ENCODE measurements at regions not wholly inside any gene's neighbourhood (a gene's known extent, or its start where the extent isn't known, plus 50 kb on each side); places are given as distances from the start of the nearest gene placed in this dataset.

GRCh38 chr1:119204197-119204960 is 63.9 kb upstream of the WARS2 start:
- TF ChIP-seq EZH2phosphoT487 (IDR thresholded peaks at IDR 0.05; ENCODE audit: borderline replicate concordance, low read depth), result no peak
- no peak for TF ChIP-seq SIN3A (IDR thresholded peaks at IDR 0.05; ENCODE audit: borderline replicate concordance, low read depth, low read length)
- no peak for TF ChIP-seq MAX (IDR thresholded peaks at IDR 0.05; ENCODE audit: low read depth)
- TF ChIP-seq TAF1 (IDR thresholded peaks at IDR 0.05; ENCODE audit: borderline replicate concordance, low read depth, low read length), result no peak
